GM12865 (cell line): ENCODE measurements at regions not wholly inside any gene's neighbourhood (a gene's known extent, or its start where the extent isn't known, plus 50 kb on each side); places are given as distances from the start of the nearest gene placed in this dataset.

Source experiments
- DNase-seq: peaks from one replicate; pipeline ENCODE4 v3.0.0; 2010; ENCODE audit warnings: low read depth
- H3K4me3 ChIP-seq: 2 replicates; pipeline ENCODE4 v1.5.1; 2011; ENCODE audit warnings: mild to moderate bottlenecking, low read depth, low read length, control low read depth
- CTCF ChIP-seq: IDR thresholded peaks from 2 replicates; pipeline ENCODE4 v1.5.1; 2011; ENCODE audit warnings: low read length, control low read depth, low read depth, inconsistent platforms; ENCODE audit not compliant: insufficient read depth; ENCODE audit errors: missing control alignments

DNA sequence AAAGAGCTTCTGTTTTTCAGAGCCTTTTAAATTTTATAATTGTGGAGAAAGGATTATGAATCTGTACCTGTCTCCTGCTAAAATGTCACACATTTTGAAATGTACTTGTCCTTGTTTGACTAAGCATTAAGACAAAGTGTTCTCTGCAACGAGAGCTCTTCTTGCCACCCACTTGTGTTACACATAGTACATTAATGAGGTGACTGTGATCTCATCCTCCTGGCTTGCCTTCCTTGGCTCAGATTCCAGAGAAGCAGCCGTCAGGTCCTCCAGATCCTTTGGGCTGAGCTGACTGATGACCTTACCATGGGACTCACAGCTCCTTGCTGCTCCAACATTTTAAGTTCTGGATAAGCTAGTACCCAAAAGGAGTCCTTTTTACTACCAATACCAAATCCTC, 81.4 kb downstream of the BBS10 start:
- no peak for DNase-seq
- H3K4me3 ChIP-seq = no peak overlapping the region
- TF ChIP-seq CTCF = no peak

DNA sequence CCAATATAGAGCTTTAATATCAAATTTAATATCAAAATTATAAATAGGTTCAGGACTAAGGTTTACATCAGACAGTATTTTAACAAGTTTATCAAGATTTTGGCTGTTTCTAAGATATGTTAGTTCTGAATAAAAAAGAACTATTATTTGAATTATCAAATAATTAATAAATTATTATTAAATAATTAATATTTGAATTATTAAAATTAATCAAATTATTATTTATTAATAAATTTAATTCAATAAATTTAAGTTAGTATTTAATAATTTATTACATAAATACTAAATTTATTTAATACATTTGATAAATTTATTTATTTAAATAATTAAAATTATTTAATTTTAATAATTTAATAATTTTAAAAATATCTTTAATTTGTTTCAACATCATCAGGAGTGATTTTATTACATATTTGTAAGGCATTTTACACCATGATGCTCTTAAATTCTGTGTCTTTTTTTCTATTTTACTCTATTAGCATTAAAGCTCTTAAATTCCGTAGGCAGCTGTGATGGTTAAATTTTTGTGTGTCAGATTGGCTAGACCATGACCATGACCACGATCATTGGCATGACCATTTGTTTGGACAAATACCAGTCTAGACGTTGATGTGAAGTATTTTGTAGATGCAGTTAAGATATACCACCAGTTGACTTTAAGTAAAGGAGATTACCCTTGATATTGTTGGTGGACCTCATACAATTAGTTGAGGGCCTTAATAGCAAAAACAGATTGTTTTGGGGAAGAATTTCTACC, 82.6 kb downstream of the BBS10 start:
- TF ChIP-seq CTCF = no peak
- no peak overlapping the region for H3K4me3 ChIP-seq
- no peak for DNase-seq

- no peak overlapping the region for H3K4me3 ChIP-seq
- no peak for DNase-seq
- no peak for TF ChIP-seq CTCF
These were observed 83.6 kb downstream of the BBS10 start for GRCh38 chr12:76264611-76265012.

DNA sequence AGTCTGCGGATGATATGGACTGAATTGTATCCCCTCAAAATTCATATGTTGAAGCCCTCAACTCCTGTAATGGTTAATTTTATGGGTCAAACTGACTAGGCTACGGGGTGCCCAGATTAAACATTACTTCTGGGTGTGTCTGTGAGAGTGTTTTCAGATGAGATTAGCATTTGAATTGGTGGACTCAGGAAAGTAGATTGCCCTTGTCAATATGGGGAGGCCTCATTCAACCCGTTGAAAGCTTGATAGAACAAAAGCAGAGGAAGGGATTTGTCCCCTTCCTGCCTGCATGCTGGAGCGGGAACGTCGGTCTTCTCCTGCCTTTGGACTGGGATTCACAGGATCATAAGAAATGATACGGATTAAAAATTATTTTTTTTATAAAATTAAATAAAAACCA, 84.5 kb downstream of the BBS10 start:
- TF ChIP-seq CTCF = no peak
- no peak overlapping the region for H3K4me3 ChIP-seq
- DNase-seq = no peak

DNA sequence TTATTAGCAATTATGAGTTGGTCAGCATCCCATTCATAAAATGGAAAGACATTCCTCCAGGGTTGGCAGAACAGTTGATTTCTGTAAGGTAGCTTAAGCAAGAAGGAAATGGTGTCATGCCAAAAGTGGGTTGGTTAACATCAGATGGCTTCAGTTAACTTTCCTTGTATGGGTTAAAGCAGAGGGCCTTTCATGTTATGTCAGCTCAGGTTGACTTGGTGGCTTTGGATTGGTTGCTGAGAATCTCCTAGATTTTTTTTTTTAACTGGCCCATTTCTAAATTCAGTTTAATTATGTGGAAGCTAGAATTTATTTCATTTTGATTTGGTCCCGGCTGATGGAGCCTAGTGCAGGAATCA, 87.8 kb downstream of the BBS10 start:
- no peak for DNase-seq
- no peak overlapping the region for H3K4me3 ChIP-seq
- no peak for TF ChIP-seq CTCF

GRCh38 chr12:76259660-76260389, 88.4 kb downstream of the BBS10 start:
- H3K4me3 ChIP-seq = no peak overlapping the region
- TF ChIP-seq CTCF = no peak
- no peak for DNase-seq
